Ishikawa (cell line): ENCODE measurements at regions not wholly inside any gene's neighbourhood (a gene's known extent, or its start where the extent isn't known, plus 50 kb on each side); places are given as distances from the start of the nearest gene placed in this dataset.

Experiments
- CEBPB ChIP-seq: IDR thresholded peaks from 2 replicates; pipeline ENCODE4 v1.6.1; 2012
- CREB1 ChIP-seq: IDR thresholded peaks from 2 replicates; pipeline ENCODE4 v1.6.1; 2012; ENCODE audit warnings: low read depth
- EGR1 ChIP-seq: IDR thresholded peaks from 2 replicates; pipeline ENCODE4 v1.6.1; 2012
- EP300 ChIP-seq: IDR thresholded peaks from 2 replicates; pipeline ENCODE4 v1.6.1; 2012; ENCODE audit warnings: borderline replicate concordance
- RAD21 ChIP-seq: IDR thresholded peaks from 2 replicates; pipeline ENCODE4 v1.6.1; 2012; ENCODE audit warnings: low read depth
- TAF1 ChIP-seq: IDR thresholded peaks from 2 replicates; pipeline ENCODE4 v1.6.1; 2012; ENCODE audit warnings: low read depth, mild to moderate bottlenecking
- YY1 ChIP-seq: IDR thresholded peaks from 2 replicates; pipeline ENCODE4 v1.6.1; 2012; ENCODE audit warnings: low read depth
- TF ChIP-seq, protein P1 (sequence below): IDR thresholded peaks from 2 replicates; pipeline ENCODE4 v1.6.1; 2012
- TF ChIP-seq, protein P2 (sequence below): IDR thresholded peaks from 2 replicates; pipeline ENCODE4 v1.6.1; 2012; ENCODE audit warnings: low read depth, mild to moderate bottlenecking

DNA sequence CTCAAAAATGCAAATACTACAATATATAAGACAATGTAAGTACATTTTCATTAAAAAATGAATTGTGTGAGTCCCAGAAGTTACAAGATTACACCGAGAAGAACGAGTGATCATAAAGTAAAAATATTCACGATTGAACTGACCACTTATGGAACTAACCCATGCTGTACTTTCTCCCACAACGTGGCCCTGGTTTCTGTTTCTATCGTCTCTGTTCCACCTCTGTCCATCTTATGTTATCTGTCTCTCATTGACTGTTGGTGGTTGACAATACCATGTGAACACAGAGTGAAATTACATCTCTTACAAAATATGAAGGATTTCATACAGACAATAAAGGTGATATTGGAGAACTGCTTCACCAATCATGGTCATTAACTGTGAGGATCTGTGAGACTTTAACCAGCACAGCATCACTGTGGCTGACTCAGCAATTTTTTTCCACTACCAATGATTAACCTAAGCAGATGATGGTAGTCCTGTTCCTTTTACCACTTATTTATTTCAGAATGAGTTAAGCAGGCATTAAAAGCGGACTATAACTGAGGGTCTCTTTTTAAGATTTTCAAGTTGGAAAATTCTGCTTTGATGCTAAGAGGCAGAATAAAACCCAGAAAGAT is 165.1 kb downstream of the TGFB2 start:
- TF ChIP-seq EGR1 (no peak), RAD21 (no peak), CEBPB (no peak), CREB1 (no peak), TAF1 (no peak), YY1 (no peak), EP300 (no peak)
- TF ChIP-seq, protein P1, sequence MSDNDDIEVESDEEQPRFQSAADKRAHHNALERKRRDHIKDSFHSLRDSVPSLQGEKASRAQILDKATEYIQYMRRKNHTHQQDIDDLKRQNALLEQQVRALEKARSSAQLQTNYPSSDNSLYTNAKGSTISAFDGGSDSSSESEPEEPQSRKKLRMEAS = no peak
- TF ChIP-seq, protein P2, sequence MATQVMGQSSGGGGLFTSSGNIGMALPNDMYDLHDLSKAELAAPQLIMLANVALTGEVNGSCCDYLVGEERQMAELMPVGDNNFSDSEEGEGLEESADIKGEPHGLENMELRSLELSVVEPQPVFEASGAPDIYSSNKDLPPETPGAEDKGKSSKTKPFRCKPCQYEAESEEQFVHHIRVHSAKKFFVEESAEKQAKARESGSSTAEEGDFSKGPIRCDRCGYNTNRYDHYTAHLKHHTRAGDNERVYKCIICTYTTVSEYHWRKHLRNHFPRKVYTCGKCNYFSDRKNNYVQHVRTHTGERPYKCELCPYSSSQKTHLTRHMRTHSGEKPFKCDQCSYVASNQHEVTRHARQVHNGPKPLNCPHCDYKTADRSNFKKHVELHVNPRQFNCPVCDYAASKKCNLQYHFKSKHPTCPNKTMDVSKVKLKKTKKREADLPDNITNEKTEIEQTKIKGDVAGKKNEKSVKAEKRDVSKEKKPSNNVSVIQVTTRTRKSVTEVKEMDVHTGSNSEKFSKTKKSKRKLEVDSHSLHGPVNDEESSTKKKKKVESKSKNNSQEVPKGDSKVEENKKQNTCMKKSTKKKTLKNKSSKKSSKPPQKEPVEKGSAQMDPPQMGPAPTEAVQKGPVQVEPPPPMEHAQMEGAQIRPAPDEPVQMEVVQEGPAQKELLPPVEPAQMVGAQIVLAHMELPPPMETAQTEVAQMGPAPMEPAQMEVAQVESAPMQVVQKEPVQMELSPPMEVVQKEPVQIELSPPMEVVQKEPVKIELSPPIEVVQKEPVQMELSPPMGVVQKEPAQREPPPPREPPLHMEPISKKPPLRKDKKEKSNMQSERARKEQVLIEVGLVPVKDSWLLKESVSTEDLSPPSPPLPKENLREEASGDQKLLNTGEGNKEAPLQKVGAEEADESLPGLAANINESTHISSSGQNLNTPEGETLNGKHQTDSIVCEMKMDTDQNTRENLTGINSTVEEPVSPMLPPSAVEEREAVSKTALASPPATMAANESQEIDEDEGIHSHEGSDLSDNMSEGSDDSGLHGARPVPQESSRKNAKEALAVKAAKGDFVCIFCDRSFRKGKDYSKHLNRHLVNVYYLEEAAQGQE = no peak
